Mesothelial cell of epicardium (in vitro differentiated cells): ENCODE measurements at regions not wholly inside any gene's neighbourhood (a gene's known extent, or its start where the extent isn't known, plus 50 kb on each side); places are given as distances from the start of the nearest gene placed in this dataset.

Source experiments
- DNase-seq, 2 experiments: peaks; one replicate each; pipeline ENCODE4 v3.0.0; 2021; ENCODE audit warnings: low spot score in 2 of 2; ENCODE audit not compliant: unreplicated experiment in 2 of 2
- H3K27ac Mint-ChIP-seq: 2 replicates; pipeline ENCODE4 v1.8.0; 2021; ENCODE audit warnings: mixed read lengths
- H3K27me3 Mint-ChIP-seq: 2 replicates; pipeline ENCODE4 v1.8.0; 2021; ENCODE audit warnings: low read depth, mixed read lengths
- H3K36me3 Mint-ChIP-seq: 2 replicates; pipeline ENCODE4 v1.8.0; 2021; ENCODE audit warnings: mixed read lengths
- H3K4me1 Mint-ChIP-seq: 2 replicates; pipeline ENCODE4 v1.8.0; 2021; ENCODE audit warnings: mixed read lengths
- H3K4me3 Mint-ChIP-seq: 2 replicates; pipeline ENCODE4 v1.8.0; 2021; ENCODE audit warnings: mild to moderate bottlenecking, moderate library complexity, mixed read lengths
- H3K9me3 Mint-ChIP-seq: 2 replicates; pipeline ENCODE4 v1.8.0; 2021; ENCODE audit warnings: mixed read lengths
- TF ChIP-seq, protein P1 (sequence below): fragments of 200-600 bp; sonication (generic); IDR thresholded peaks from one replicate; pipeline ENCODE4 v1.5.0; 2021; ENCODE audit warnings: antibody characterized with exemption; ENCODE audit not compliant: unreplicated experiment

GRCh38 chr22:49663823-49664222 is 163.8 kb downstream of the BRD1 start:
- Mint-ChIP-seq H3K36me3 (no peaks in the 10 kb centered on the region), H3K27ac (no peak overlapping the region), H3K4me3 (no peak overlapping the region), H3K4me1 (peaks cover under 1% of the 10 kb centered on the region), H3K27me3 (peaks cover 57% of the 10 kb centered on the region), H3K9me3 (no peaks in the 10 kb centered on the region)
- peak in 1 of 2 experiments; percentile 19 for DNase-seq
- TF ChIP-seq, protein P1, sequence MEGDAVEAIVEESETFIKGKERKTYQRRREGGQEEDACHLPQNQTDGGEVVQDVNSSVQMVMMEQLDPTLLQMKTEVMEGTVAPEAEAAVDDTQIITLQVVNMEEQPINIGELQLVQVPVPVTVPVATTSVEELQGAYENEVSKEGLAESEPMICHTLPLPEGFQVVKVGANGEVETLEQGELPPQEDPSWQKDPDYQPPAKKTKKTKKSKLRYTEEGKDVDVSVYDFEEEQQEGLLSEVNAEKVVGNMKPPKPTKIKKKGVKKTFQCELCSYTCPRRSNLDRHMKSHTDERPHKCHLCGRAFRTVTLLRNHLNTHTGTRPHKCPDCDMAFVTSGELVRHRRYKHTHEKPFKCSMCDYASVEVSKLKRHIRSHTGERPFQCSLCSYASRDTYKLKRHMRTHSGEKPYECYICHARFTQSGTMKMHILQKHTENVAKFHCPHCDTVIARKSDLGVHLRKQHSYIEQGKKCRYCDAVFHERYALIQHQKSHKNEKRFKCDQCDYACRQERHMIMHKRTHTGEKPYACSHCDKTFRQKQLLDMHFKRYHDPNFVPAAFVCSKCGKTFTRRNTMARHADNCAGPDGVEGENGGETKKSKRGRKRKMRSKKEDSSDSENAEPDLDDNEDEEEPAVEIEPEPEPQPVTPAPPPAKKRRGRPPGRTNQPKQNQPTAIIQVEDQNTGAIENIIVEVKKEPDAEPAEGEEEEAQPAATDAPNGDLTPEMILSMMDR, result no peak

GRCh38 chr22:49663311-49663711 is 164.4 kb downstream of the BRD1 start:
- Mint-ChIP-seq H3K4me1 (peaks cover 4% of the 10 kb centered on the region), H3K27me3 (peaks cover 52% of the 10 kb centered on the region), H3K4me3 (no peak overlapping the region), H3K36me3 (no peaks in the 10 kb centered on the region), H3K27ac (no peak overlapping the region), H3K9me3 (no peaks in the 10 kb centered on the region)
- TF ChIP-seq, protein P1, result no peak
- DNase-seq, result peak in 1 of 2 experiments; percentile 22

- H3K4me3 Mint-ChIP-seq, result no peak overlapping the region
- H3K27ac Mint-ChIP-seq, result no peak overlapping the region
- TF ChIP-seq, protein P1, result no peak
- no peaks in the 10 kb centered on the region for H3K9me3 Mint-ChIP-seq
- H3K27me3 Mint-ChIP-seq, result peaks cover 53% of the 10 kb centered on the region
- H3K36me3 Mint-ChIP-seq, result no peaks in the 10 kb centered on the region
- DNase-seq, result no peak
- peaks cover 4% of the 10 kb centered on the region for H3K4me1 Mint-ChIP-seq
These were observed 165.0 kb downstream of the BRD1 start for GRCh38 chr22:49662681-49663080.

- DNase-seq, result peak in 1 of 2 experiments; percentile 30
- TF ChIP-seq, protein P1, result no peak
- no peaks in the 10 kb centered on the region for H3K36me3 Mint-ChIP-seq
- H3K9me3 Mint-ChIP-seq, result no peaks in the 10 kb centered on the region
- H3K4me1 Mint-ChIP-seq, result peaks cover 4% of the 10 kb centered on the region
- no peak overlapping the region for H3K27ac Mint-ChIP-seq
- no peak overlapping the region for H3K4me3 Mint-ChIP-seq
- peaks cover 41% of the 10 kb centered on the region for H3K27me3 Mint-ChIP-seq
These were observed 166.6 kb downstream of the BRD1 start for GRCh38 chr22:49660794-49661781.

- H3K36me3 Mint-ChIP-seq, result no peaks in the 10 kb centered on the region
- no peak overlapping the region for H3K4me3 Mint-ChIP-seq
- DNase-seq, result peak in 1 of 2 experiments; percentile 19
- TF ChIP-seq, protein P1, result no peak
- H3K27me3 Mint-ChIP-seq, result peaks cover 42% of the 10 kb centered on the region
- H3K9me3 Mint-ChIP-seq, result no peaks in the 10 kb centered on the region
- H3K27ac Mint-ChIP-seq, result no peak overlapping the region
- H3K4me1 Mint-ChIP-seq, result peaks cover 4% of the 10 kb centered on the region
These were observed 167.4 kb downstream of the BRD1 start for GRCh38 chr22:49660321-49660720.
